Keratinocyte (primary cell): ENCODE measurements at regions not wholly inside any gene's neighbourhood (a gene's known extent, or its start where the extent isn't known, plus 50 kb on each side); places are given as distances from the start of the nearest gene placed in this dataset.

Experiments
- DNase-seq: peaks from one replicate; pipeline ENCODE4 v3.0.0-alpha.2; 2011; ENCODE audit warnings: low read depth, missing footprints, low spot score
- FAIRE-seq: peaks from 2 replicates; lab custom pipeline; 2011; peaks lifted over from hg19 to GRCh38; lab: Jason Lieb, UNC
- H2AFZ ChIP-seq: 2 replicates; pipeline ENCODE4 v1.6.0; 2012; ENCODE audit warnings: low read length, control low read depth, inconsistent platforms; ENCODE audit not compliant: control insufficient read depth
- H3K27ac ChIP-seq: 2 replicates; pipeline ENCODE4 v1.5.1; 2011; ENCODE audit warnings: low read length; ENCODE audit not compliant: control insufficient read depth, insufficient read depth
- H3K27me3 ChIP-seq: 3 replicates; pipeline ENCODE4 v1.6.0; 2011; ENCODE audit warnings: low read length; ENCODE audit not compliant: control insufficient read depth, insufficient read depth; ENCODE audit errors: extremely low read depth
- H3K36me3 ChIP-seq, 2 experiments: 2 replicates in 1 of 2; 3 replicates in 1 of 2; pipeline ENCODE4 v1.5.1; 2011; ENCODE audit warnings: low read length in 2 of 2, mild to moderate bottlenecking in 1 of 2; ENCODE audit not compliant: control insufficient read depth in 2 of 2, insufficient read depth in 2 of 2; ENCODE audit errors: extremely low read depth in 1 of 2
- H3K4me1 ChIP-seq: 3 replicates; pipeline ENCODE4 v1.5.1; 2011; ENCODE audit warnings: low read length; ENCODE audit not compliant: control insufficient read depth, insufficient read depth; ENCODE audit errors: extremely low read depth
- H3K4me2 ChIP-seq: 3 replicates; pipeline ENCODE4 v1.6.0; 2011; ENCODE audit warnings: low read depth, low read length; ENCODE audit not compliant: control insufficient read depth, insufficient read depth; ENCODE audit errors: extremely low read depth
- H3K4me3 ChIP-seq, 3 experiments: fragments of 200-600 bp in 1 of 3; sonication (generic) in 1 of 3; 2 replicates in 2 of 3; 3 replicates in 1 of 3; pipeline ENCODE4 v1.5.1; 2011 to 2016; ENCODE audit warnings: low read length in 3 of 3, mild to moderate bottlenecking in 3 of 3, control low read depth in 2 of 3, inconsistent platforms in 1 of 3, low read depth in 1 of 3, mixed read lengths in 1 of 3, mixed run types in 1 of 3, moderate library complexity in 1 of 3; ENCODE audit not compliant: control insufficient read depth in 2 of 3, insufficient read depth in 2 of 3; ENCODE audit errors: extremely low read depth in 1 of 3
- H3K79me2 ChIP-seq: 2 replicates; pipeline ENCODE4 v1.6.0; 2012; ENCODE audit warnings: low read length; ENCODE audit not compliant: control insufficient read depth, insufficient read depth
- H3K9ac ChIP-seq: 3 replicates; pipeline ENCODE4 v1.6.0; 2011; ENCODE audit warnings: low read length; ENCODE audit not compliant: control insufficient read depth, insufficient read depth; ENCODE audit errors: extremely low read depth
- H3K9me1 ChIP-seq: 3 replicates; pipeline ENCODE4 v1.6.0; 2011; ENCODE audit warnings: low read length; ENCODE audit not compliant: control insufficient read depth, insufficient read depth; ENCODE audit errors: extremely low read depth
- H3K9me3 ChIP-seq: 2 replicates; pipeline ENCODE4 v1.5.1; 2012; ENCODE audit warnings: low read depth, low read length; ENCODE audit not compliant: control insufficient read depth
- H4K20me1 ChIP-seq: 3 replicates; pipeline ENCODE4 v1.6.0; 2011; ENCODE audit warnings: low read length; ENCODE audit not compliant: control insufficient read depth, insufficient read depth; ENCODE audit errors: extremely low read depth
- CTCF ChIP-seq, 3 experiments: IDR thresholded peaks in 1 of 3; conservative IDR thresholded peaks in 1 of 3; optimal IDR thresholded peaks in 1 of 3; 2 replicates in 2 of 3; 3 replicates in 1 of 3; pipeline versions ENCODE3 to v1.5.1; 2011; ENCODE audit warnings: low read length in 3 of 3, mild to moderate bottlenecking in 3 of 3, moderate library complexity in 2 of 3, control low read depth in 1 of 3, inconsistent platforms in 1 of 3; ENCODE audit not compliant: insufficient read depth in 2 of 3; ENCODE audit errors: extremely low read depth in 1 of 3
- EZH2 ChIP-seq: IDR thresholded peaks from one replicate; pipeline ENCODE4 v1.6.1; 2012; ENCODE audit warnings: inconsistent platforms, mild to moderate bottlenecking, low read length, moderate library complexity
- dilution Hi-C: fragments of 300-500 bp; cut with MboI; formaldehyde crosslinking; loops from one replicate; pipeline ENCODE4 v1.7.0; 2020; ENCODE audit warnings: low sequenced_read_pairs; ENCODE audit not compliant: extremely low pct_ligation_motif_present

DNA sequence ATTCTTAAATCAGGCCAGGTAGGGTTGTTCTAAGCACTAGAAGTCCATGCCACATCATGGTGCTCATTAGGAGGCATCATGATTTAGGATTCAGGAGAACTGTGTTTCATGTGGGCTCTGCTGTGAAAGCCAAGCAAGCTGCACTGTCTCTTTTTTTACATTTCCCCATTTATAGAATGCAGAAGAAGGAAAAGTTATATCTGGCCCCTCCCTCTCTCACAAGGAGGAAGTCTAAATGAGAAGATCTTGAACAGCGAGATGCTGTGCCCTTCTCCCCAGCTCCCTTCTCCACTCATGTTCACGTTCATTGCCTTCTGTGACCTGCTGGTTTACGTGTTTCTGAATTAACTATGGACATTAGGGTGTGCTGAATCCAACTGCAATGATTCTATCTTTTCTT lies 178.5 kb upstream of the RASGRP1 start:
- dilution Hi-C loops = no loop called here

GRCh38 chr15:38745126-38745525 lies 180.5 kb upstream of the RASGRP1 start:
- DNase-seq (no peak), FAIRE-seq (no peak)
- Histone ChIP-seq H3K9me3 (no peaks in the 10 kb centered on the region), H3K27me3 (peaks cover 5% of the 10 kb centered on the region), H3K79me2 (no peaks in the 10 kb centered on the region), H3K9ac (no peak overlapping the region), H4K20me1 (no peaks in the 10 kb centered on the region), H2AFZ (no peak overlapping the region), H3K4me2 (no peak overlapping the region), H3K27ac (no peak overlapping the region), H3K4me1 (peaks cover 6% of the 10 kb centered on the region), H3K36me3 (no peaks in the 10 kb centered on the region), H3K9me1 (no peaks in the 10 kb centered on the region), H3K4me3 (no peak overlapping the region)
- dilution Hi-C loops = no loop called here
- TF ChIP-seq EZH2 (no peak), CTCF (optimal IDR thresholded peaks at IDR 0.05 in 1 of 3, IDR thresholded peaks at IDR 0.05 in 1 of 3, conservative IDR thresholded peaks at IDR 0.05 in 1 of 3; ENCODE audit: extremely low read depth in 1 of 3, insufficient read depth in 2 of 3, low read length in 3 of 3) (no peak)

More for the DNA sequence above, 178.5 kb upstream of the RASGRP1 start:
- DNase-seq (no peak), FAIRE-seq (no peak)
- no peak overlapping the region for H2AFZ ChIP-seq
- no peaks in the 10 kb centered on the region for H3K36me3 ChIP-seq
- no peaks in the 10 kb centered on the region for H3K9me3 ChIP-seq
- H3K4me2 ChIP-seq = no peak overlapping the region
- no peak for TF ChIP-seq EZH2
- TF ChIP-seq CTCF (optimal IDR thresholded peaks at IDR 0.05 in 1 of 3, IDR thresholded peaks at IDR 0.05 in 1 of 3, conservative IDR thresholded peaks at IDR 0.05 in 1 of 3; ENCODE audit: extremely low read depth in 1 of 3, insufficient read depth in 2 of 3, low read length in 3 of 3) = no peak
- H3K4me1 ChIP-seq = no peaks in the 10 kb centered on the region
- H4K20me1 ChIP-seq = no peaks in the 10 kb centered on the region
- no peak overlapping the region for H3K9ac ChIP-seq
- H3K79me2 ChIP-seq = no peaks in the 10 kb centered on the region
- H3K27ac ChIP-seq = no peak overlapping the region
- no peaks in the 10 kb centered on the region for H3K9me1 ChIP-seq
- peaks cover 9% of the 10 kb centered on the region for H3K27me3 ChIP-seq
- H3K4me3 ChIP-seq = no peak overlapping the region
